GM18508 (cell line): ENCODE measurements at regions not wholly inside any gene's neighbourhood (a gene's known extent, or its start where the extent isn't known, plus 50 kb on each side); places are given as distances from the start of the nearest gene placed in this dataset.

ENCODE experiments used
- ATAC-seq: cut with Tn5 transposase; IDR thresholded peaks from one replicate; pipeline ENCODE4 v1.9.1; 2021; ENCODE audit warnings: moderate number of reproducible peaks; ENCODE audit not compliant: insufficient read depth, unreplicated experiment

- ATAC-seq = peak; percentile 65
These were observed 360.0 kb upstream of the PROK2 start for GRCh38 chr3:72144773-72145505.

- no peak for ATAC-seq
These were observed 359.2 kb upstream of the PROK2 start for GRCh38 chr3:72143966-72144717.

GRCh38 chr3:72143322-72143721, 358.4 kb upstream of the PROK2 start:
- ATAC-seq = no peak

- no peak for ATAC-seq
These were observed 357.1 kb upstream of the PROK2 start for GRCh38 chr3:72142028-72142427.

GRCh38 chr3:72141264-72141663, 356.3 kb upstream of the PROK2 start:
- no peak for ATAC-seq

- ATAC-seq = no peak
These were observed 354.4 kb upstream of the PROK2 start for GRCh38 chr3:72139316-72139715.

- ATAC-seq = no peak
These were observed 353.2 kb upstream of the PROK2 start for GRCh38 chr3:72137865-72138861.

GRCh38 chr3:72135636-72136035, 350.7 kb upstream of the PROK2 start:
- ATAC-seq = no peak

GRCh38 chr3:72134989-72135451, 350.1 kb upstream of the PROK2 start:
- no peak for ATAC-seq

- no peak for ATAC-seq
These were observed 348.5 kb upstream of the PROK2 start for GRCh38 chr3:72133329-72134011.

- no peak for ATAC-seq
These were observed 347.0 kb upstream of the PROK2 start for GRCh38 chr3:72131899-72132298.

- ATAC-seq = no peak
These were observed 345.6 kb upstream of the PROK2 start for GRCh38 chr3:72130565-72130964.

GRCh38 chr3:72129501-72130094, 344.6 kb upstream of the PROK2 start:
- no peak for ATAC-seq

GRCh38 chr3:72128921-72129320, 344.0 kb upstream of the PROK2 start:
- ATAC-seq = no peak

- ATAC-seq = no peak
These were observed 342.9 kb upstream of the PROK2 start for GRCh38 chr3:72127844-72128243.

GRCh38 chr3:72127224-72127612, 342.3 kb upstream of the PROK2 start:
- ATAC-seq = no peak

GRCh38 chr3:72126441-72127223, 341.7 kb upstream of the PROK2 start:
- ATAC-seq = no peak

GRCh38 chr3:72123908-72124441, 339.0 kb upstream of the PROK2 start:
- ATAC-seq = no peak
